Mesenchymal stem cell (in vitro differentiated cells and primary cell): ENCODE measurements at regions not wholly inside any gene's neighbourhood (a gene's known extent, or its start where the extent isn't known, plus 50 kb on each side); places are given as distances from the start of the nearest gene placed in this dataset.

Source experiments
- DNase-seq: peaks from one replicate; pipeline ENCODE4 v3.0.0-alpha.2; 2013
- H2AFZ ChIP-seq: one replicate; pipeline ENCODE4 v1.6.1; 2013; ENCODE audit warnings: low read depth, mild to moderate bottlenecking, control low read depth, inconsistent platforms, low read length, moderate library complexity
- H2AK5ac ChIP-seq: 2 replicates; pipeline ENCODE4 v1.6.1; 2013; ENCODE audit warnings: low read length, moderate library complexity, mild to moderate bottlenecking, inconsistent platforms; ENCODE audit not compliant: severe bottlenecking
- H2BK120ac ChIP-seq: one replicate; pipeline ENCODE4 v1.6.1; 2013; ENCODE audit warnings: low read depth, mild to moderate bottlenecking, inconsistent platforms, low read length, moderate library complexity
- H2BK12ac ChIP-seq, 2 experiments: one replicate each; pipeline ENCODE4 v1.6.1; 2013; ENCODE audit warnings: inconsistent platforms in 2 of 2, low read length in 2 of 2, mild to moderate bottlenecking in 2 of 2, moderate library complexity in 2 of 2, control low read depth in 1 of 2
- H2BK15ac ChIP-seq: one replicate; pipeline ENCODE4 v1.6.1; 2013; ENCODE audit warnings: mild to moderate bottlenecking, low read depth, inconsistent platforms; ENCODE audit not compliant: poor library complexity, severe bottlenecking
- H2BK5ac ChIP-seq: 2 replicates; pipeline ENCODE4 v1.6.1; 2013; ENCODE audit warnings: low read depth, mild to moderate bottlenecking, low read length, control low read depth, inconsistent platforms; ENCODE audit not compliant: poor library complexity, severe bottlenecking
- H3K14ac ChIP-seq, 2 experiments: one replicate each; pipeline ENCODE4 v1.6.1; 2013; ENCODE audit warnings: inconsistent platforms in 2 of 2, low read length in 2 of 2, control low read depth in 1 of 2, mild to moderate bottlenecking in 1 of 2, moderate library complexity in 1 of 2
- H3K18ac ChIP-seq, 2 experiments: one replicate each; pipeline ENCODE4 v1.6.1; 2013; ENCODE audit warnings: inconsistent platforms in 2 of 2, low read length in 2 of 2, control low read depth in 1 of 2, low read depth in 1 of 2, mild to moderate bottlenecking in 1 of 2
- H3K23ac ChIP-seq, 2 experiments: one replicate each; pipeline ENCODE4 v1.6.1; 2013; ENCODE audit warnings: inconsistent platforms in 2 of 2, low read length in 2 of 2, mild to moderate bottlenecking in 2 of 2, moderate library complexity in 2 of 2, control low read depth in 1 of 2
- H3K27ac ChIP-seq: 2 replicates; pipeline ENCODE4 v1.5.1; 2013; ENCODE audit warnings: mild to moderate bottlenecking, moderate library complexity, low read length, control low read depth, inconsistent platforms; ENCODE audit not compliant: poor library complexity, severe bottlenecking
- H3K27me3 ChIP-seq, 2 experiments: 2 replicates each; pipeline versions ENCODE4 v1.6.1 to v1.7.0; 2013; ENCODE audit warnings: low read length in 2 of 2, mild to moderate bottlenecking in 2 of 2, moderate library complexity in 2 of 2, control low read depth in 1 of 2, inconsistent platforms in 1 of 2; ENCODE audit not compliant: control insufficient read depth in 1 of 2, insufficient read depth in 1 of 2
- H3K36me3 ChIP-seq, 2 experiments: 2 replicates each; pipeline versions ENCODE4 v1.6.1 to v1.7.0; 2013; ENCODE audit warnings: low read length in 2 of 2, control low read depth in 1 of 2, inconsistent platforms in 1 of 2, low read depth in 1 of 2, mild to moderate bottlenecking in 1 of 2; ENCODE audit not compliant: insufficient read depth in 2 of 2, control insufficient read depth in 1 of 2
- H3K4ac ChIP-seq, 2 experiments: one replicate each; pipeline ENCODE4 v1.6.1; 2013; ENCODE audit warnings: inconsistent platforms in 2 of 2, low read length in 2 of 2, mild to moderate bottlenecking in 2 of 2, moderate library complexity in 2 of 2, control low read depth in 1 of 2, low read depth in 1 of 2
- H3K4me1 ChIP-seq: 2 replicates; pipeline ENCODE4 v1.6.1; 2013; ENCODE audit warnings: low read depth, low read length, control low read depth; ENCODE audit not compliant: control insufficient read depth, insufficient read depth
- H3K4me2 ChIP-seq: 2 replicates; pipeline ENCODE4 v1.6.1; 2013; ENCODE audit warnings: low read length, mild to moderate bottlenecking, inconsistent platforms; ENCODE audit not compliant: poor library complexity, severe bottlenecking
- H3K4me3 ChIP-seq, 2 experiments: 2 replicates each; pipeline versions ENCODE4 v1.5.1 to v1.7.0; 2013; ENCODE audit warnings: low read length in 2 of 2, mild to moderate bottlenecking in 2 of 2, control low read depth in 1 of 2, low read depth in 1 of 2; ENCODE audit not compliant: insufficient read depth in 1 of 2
- H3K79me1 ChIP-seq: replicated peaks from 2 replicates; pipeline ENCODE4 v1.6.1; 2013; ENCODE audit warnings: mild to moderate bottlenecking, control low read depth, low read length, inconsistent platforms; ENCODE audit not compliant: poor library complexity, severe bottlenecking
- H3K9ac ChIP-seq: 2 replicates; pipeline ENCODE4 v1.7.0; 2013; ENCODE audit warnings: mild to moderate bottlenecking, low read length, moderate library complexity
- H3K9me3 ChIP-seq: 2 replicates; pipeline ENCODE4 v1.7.0; 2013; ENCODE audit warnings: mild to moderate bottlenecking, low read length; ENCODE audit not compliant: control insufficient read depth
- H4K8ac ChIP-seq: one replicate; pipeline ENCODE4 v1.6.1; 2013; ENCODE audit warnings: inconsistent platforms, mild to moderate bottlenecking, low read length, moderate library complexity
- H4K91ac ChIP-seq: one replicate; pipeline ENCODE4 v1.6.1; 2013; ENCODE audit warnings: mild to moderate bottlenecking, low read length, inconsistent platforms
- WGBS: methylation state at CpG from one replicate; pipeline ENCODE4 v1.1.7; 2013; ENCODE audit warnings: mixed read lengths; 5-methylcytosine and 5-hydroxymethylcytosine counted together

- H2BK120ac ChIP-seq: no peak overlapping the region
- 93% methylated on average over 5 of the region's 5 CpGs for WGBS
Measured at GRCh38 chr3:59321881-59322540, 272.2 kb upstream of the CFAP20DC start.

GRCh38 chr3:59320080-59320479 lies 270.3 kb upstream of the CFAP20DC start:
- no peak overlapping the region for H4K91ac ChIP-seq
- H3K9me3 ChIP-seq: no peaks in the 10 kb centered on the region
- peaks cover 3% of the 10 kb centered on the region for H3K4me1 ChIP-seq
- no peak overlapping the region for H2BK12ac ChIP-seq
- H3K18ac ChIP-seq: no peak overlapping the region
- no peak overlapping the region for H3K4me3 ChIP-seq
- no peak overlapping the region for H3K27ac ChIP-seq
- DNase-seq: no peak
- H3K79me1 ChIP-seq: no peaks in the 10 kb centered on the region
- WGBS: 80% methylated on average over 4 of the region's 4 CpGs
- no peak overlapping the region for H2BK5ac ChIP-seq
- no peak overlapping the region for H3K4ac ChIP-seq
- no peak overlapping the region for H3K23ac ChIP-seq
- no peak overlapping the region for H4K8ac ChIP-seq
- H2BK120ac ChIP-seq: peak overlapping the region; percentile 67
- H2BK15ac ChIP-seq: no peak overlapping the region
- H3K36me3 ChIP-seq: no peaks in the 10 kb centered on the region
- H3K27me3 ChIP-seq: no peaks in the 10 kb centered on the region
- no peak overlapping the region for H3K14ac ChIP-seq
- H2AK5ac ChIP-seq: no peak overlapping the region
- H3K4me2 ChIP-seq: no peak overlapping the region
- H2AFZ ChIP-seq: no peak overlapping the region
- no peak overlapping the region for H3K9ac ChIP-seq

More at GRCh38 chr3:59321881-59322540, 272.2 kb upstream of the CFAP20DC start:
- H3K9me3 ChIP-seq: no peaks in the 10 kb centered on the region
- no peak overlapping the region for H2AFZ ChIP-seq
- H3K4ac ChIP-seq: no peak overlapping the region
- no peak overlapping the region for H3K4me3 ChIP-seq
- no peak for DNase-seq
- H3K18ac ChIP-seq: no peak overlapping the region
- no peak overlapping the region for H2BK15ac ChIP-seq
- H3K14ac ChIP-seq: no peak overlapping the region
- H4K91ac ChIP-seq: no peak overlapping the region
- no peaks in the 10 kb centered on the region for H3K79me1 ChIP-seq
- H2BK12ac ChIP-seq: no peak overlapping the region
- H3K36me3 ChIP-seq: no peaks in the 10 kb centered on the region
- H3K27me3 ChIP-seq: no peaks in the 10 kb centered on the region
- no peak overlapping the region for H2AK5ac ChIP-seq
- H3K23ac ChIP-seq: no peak overlapping the region
- H4K8ac ChIP-seq: no peak overlapping the region
- H3K4me2 ChIP-seq: no peak overlapping the region
- H2BK5ac ChIP-seq: no peak overlapping the region
- H3K27ac ChIP-seq: no peak overlapping the region
- H3K9ac ChIP-seq: no peak overlapping the region
- H3K4me1 ChIP-seq: peaks cover 8% of the 10 kb centered on the region

GRCh38 chr3:59319442-59319841 lies 269.6 kb upstream of the CFAP20DC start:
- no peak overlapping the region for H3K18ac ChIP-seq
- H3K4me3 ChIP-seq: no peak overlapping the region
- H2BK12ac ChIP-seq: no peak overlapping the region
- peaks cover 3% of the 10 kb centered on the region for H3K4me1 ChIP-seq
- 99% methylated on average over 4 of the region's 4 CpGs for WGBS
- H3K4ac ChIP-seq: no peak overlapping the region
- H2BK5ac ChIP-seq: no peak overlapping the region
- no peak overlapping the region for H2BK15ac ChIP-seq
- H3K36me3 ChIP-seq: no peaks in the 10 kb centered on the region
- H2AK5ac ChIP-seq: no peak overlapping the region
- no peaks in the 10 kb centered on the region for H3K27me3 ChIP-seq
- no peaks in the 10 kb centered on the region for H3K9me3 ChIP-seq
- no peak overlapping the region for H3K27ac ChIP-seq
- H3K4me2 ChIP-seq: no peak overlapping the region
- no peak overlapping the region for H2AFZ ChIP-seq
- no peak overlapping the region for H4K91ac ChIP-seq
- no peak overlapping the region for H2BK120ac ChIP-seq
- no peak overlapping the region for H3K9ac ChIP-seq
- no peak overlapping the region for H4K8ac ChIP-seq
- DNase-seq: no peak
- H3K14ac ChIP-seq: no peak overlapping the region
- no peak overlapping the region for H3K23ac ChIP-seq
- H3K79me1 ChIP-seq: no peaks in the 10 kb centered on the region

- H2BK5ac ChIP-seq: no peak overlapping the region
- H3K23ac ChIP-seq: no peak overlapping the region
- H3K14ac ChIP-seq: no peak overlapping the region
- H3K9ac ChIP-seq: no peak overlapping the region
- no peaks in the 10 kb centered on the region for H3K36me3 ChIP-seq
- no peak overlapping the region for H2AFZ ChIP-seq
- no CpG with 5 or more reads among the region's 1 CpG for WGBS
- no peak overlapping the region for H3K4me2 ChIP-seq
- no peak overlapping the region for H4K91ac ChIP-seq
- no peak overlapping the region for H3K4ac ChIP-seq
- H2BK15ac ChIP-seq: no peak overlapping the region
- no peak overlapping the region for H2BK12ac ChIP-seq
- H3K79me1 ChIP-seq: no peaks in the 10 kb centered on the region
- no peak overlapping the region for H3K27ac ChIP-seq
- H2BK120ac ChIP-seq: no peak overlapping the region
- no peak overlapping the region for H3K18ac ChIP-seq
- no peak overlapping the region for H3K4me3 ChIP-seq
- no peaks in the 10 kb centered on the region for H3K9me3 ChIP-seq
- H3K4me1 ChIP-seq: peaks cover 5% of the 10 kb centered on the region
- H4K8ac ChIP-seq: no peak overlapping the region
- no peaks in the 10 kb centered on the region for H3K27me3 ChIP-seq
- H2AK5ac ChIP-seq: no peak overlapping the region
- DNase-seq: no peak
Measured at GRCh38 chr3:59318881-59319280, 269.1 kb upstream of the CFAP20DC start.
